PFSK-1 (cell line): ENCODE measurements at regions not wholly inside any gene's neighbourhood (a gene's known extent, or its start where the extent isn't known, plus 50 kb on each side); places are given as distances from the start of the nearest gene placed in this dataset.

Experiments used
- FOXP2 ChIP-seq: optimal IDR thresholded peaks from 2 replicates; pipeline ENCODE3; 2011; ENCODE audit warnings: borderline replicate concordance, control low read depth, inconsistent platforms; ENCODE audit not compliant: insufficient read depth; ENCODE audit errors: extremely low read length, extremely low read depth
- POLR2AphosphoS5 ChIP-seq: IDR thresholded peaks from 2 replicates; pipeline ENCODE4 v1.6.1; 2012; ENCODE audit warnings: low read depth, mild to moderate bottlenecking, control low read depth, low read length, moderate library complexity
- REST ChIP-seq, 2 experiments: IDR thresholded peaks; 2 replicates each; pipeline versions ENCODE4 v1.6.1 to v1.8.0; 2011 to 2012; ENCODE audit warnings: low read depth in 2 of 2, low read length in 2 of 2, control low read depth in 1 of 2, inconsistent platforms in 1 of 2, mild to moderate bottlenecking in 1 of 2, moderate library complexity in 1 of 2; ENCODE audit not compliant: insufficient read depth in 1 of 2
- SIN3A ChIP-seq: IDR thresholded peaks from 2 replicates; pipeline ENCODE4 v1.6.1; 2012; ENCODE audit warnings: mild to moderate bottlenecking, low read length, moderate library complexity, borderline replicate concordance; ENCODE audit not compliant: insufficient read depth
- TAF1 ChIP-seq: IDR thresholded peaks from 2 replicates; pipeline ENCODE4 v1.6.1; 2012; ENCODE audit warnings: low read length, control low read depth, borderline replicate concordance; ENCODE audit not compliant: insufficient read depth

- no peak for TF ChIP-seq TAF1
- no peak for TF ChIP-seq FOXP2
- no peak for TF ChIP-seq POLR2AphosphoS5
- no peak for TF ChIP-seq SIN3A
- TF ChIP-seq REST (IDR thresholded peaks at IDR 0.05; ENCODE audit: insufficient read depth in 1 of 2, low read depth in 2 of 2, low read length in 2 of 2), result no peak
These were observed 371.5 kb downstream of the NUP35 start for GRCh38 chr2:183495589-183496267.

GRCh38 chr2:183497861-183498260 is 373.6 kb downstream of the NUP35 start:
- TF ChIP-seq FOXP2 (no peak), REST (IDR thresholded peaks at IDR 0.05; ENCODE audit: insufficient read depth in 1 of 2, low read depth in 2 of 2, low read length in 2 of 2) (no peak), SIN3A (no peak), POLR2AphosphoS5 (no peak), TAF1 (no peak)

- no peak for TF ChIP-seq SIN3A
- TF ChIP-seq TAF1, result no peak
- TF ChIP-seq REST (IDR thresholded peaks at IDR 0.05; ENCODE audit: insufficient read depth in 1 of 2, low read depth in 2 of 2, low read length in 2 of 2), result no peak
- TF ChIP-seq FOXP2, result no peak
- no peak for TF ChIP-seq POLR2AphosphoS5
These were observed 381.7 kb downstream of the NUP35 start for GRCh38 chr2:183505911-183506310.

DNA sequence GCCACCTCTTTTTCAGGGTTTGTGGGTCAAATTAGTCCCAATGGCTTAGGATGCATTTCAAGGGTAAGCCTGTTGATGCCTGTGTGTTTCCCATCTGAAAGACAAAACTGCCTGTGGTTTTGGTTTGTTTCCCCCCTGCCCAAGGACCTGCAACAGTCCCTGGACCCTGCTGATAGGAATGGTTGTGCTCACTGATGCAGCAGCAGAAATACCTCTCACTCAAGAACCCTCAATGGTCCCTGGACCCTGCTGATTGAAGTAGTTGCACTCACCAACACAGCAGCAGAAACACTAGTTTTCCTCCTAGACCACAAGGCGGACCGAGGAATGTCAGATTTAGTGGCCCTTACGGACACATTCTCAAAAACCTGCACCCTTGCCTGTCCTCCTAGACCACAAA is 386.9 kb downstream of the NUP35 start:
- TF ChIP-seq FOXP2 (no peak), POLR2AphosphoS5 (no peak), TAF1 (no peak), SIN3A (no peak), REST (IDR thresholded peaks at IDR 0.05; ENCODE audit: insufficient read depth in 1 of 2, low read depth in 2 of 2, low read length in 2 of 2) (no peak)
